HG03432 (cell line): ENCODE measurements at regions not wholly inside any gene's neighbourhood (a gene's known extent, or its start where the extent isn't known, plus 50 kb on each side); places are given as distances from the start of the nearest gene placed in this dataset.

ENCODE experiments used
- ATAC-seq: cut with Tn5 transposase; IDR thresholded peaks from one replicate; pipeline ENCODE4 v1.9.1; 2021; ENCODE audit warnings: mild to moderate bottlenecking, moderate library complexity; ENCODE audit not compliant: unreplicated experiment

DNA sequence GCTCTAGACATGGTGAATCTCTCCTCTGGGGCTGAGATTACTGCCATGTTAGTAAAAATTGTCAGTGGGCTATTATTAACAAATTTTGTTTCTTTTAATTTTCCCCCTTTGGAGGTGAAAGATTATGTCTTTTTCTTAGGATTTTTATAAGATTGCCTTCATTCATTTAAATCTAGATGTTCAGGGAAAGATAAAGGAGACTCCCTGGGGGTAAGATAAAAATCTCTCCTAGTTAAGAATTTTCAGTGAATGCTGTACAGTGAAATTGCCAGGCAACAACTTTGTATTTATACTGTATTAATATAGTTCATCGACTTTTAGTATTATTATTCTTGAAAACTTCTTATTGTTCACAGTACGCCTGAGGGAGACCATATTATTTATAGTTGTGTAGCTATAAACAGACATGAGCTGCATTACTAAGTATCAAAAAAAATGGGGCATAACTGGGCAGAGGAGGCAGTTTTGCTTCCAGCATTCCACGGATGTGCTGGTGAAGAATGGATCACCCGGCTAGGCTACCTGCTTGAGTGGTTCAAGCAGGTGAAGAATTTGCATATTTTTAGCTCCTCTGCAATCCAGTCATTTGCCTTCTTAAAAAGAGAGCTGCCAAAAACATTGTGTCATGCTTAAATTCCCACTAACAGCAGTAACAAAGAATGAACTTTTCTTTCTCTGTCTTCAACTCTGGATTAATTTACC is 552.1 kb downstream of the DNAJB9 start:
- no peak for ATAC-seq

DNA sequence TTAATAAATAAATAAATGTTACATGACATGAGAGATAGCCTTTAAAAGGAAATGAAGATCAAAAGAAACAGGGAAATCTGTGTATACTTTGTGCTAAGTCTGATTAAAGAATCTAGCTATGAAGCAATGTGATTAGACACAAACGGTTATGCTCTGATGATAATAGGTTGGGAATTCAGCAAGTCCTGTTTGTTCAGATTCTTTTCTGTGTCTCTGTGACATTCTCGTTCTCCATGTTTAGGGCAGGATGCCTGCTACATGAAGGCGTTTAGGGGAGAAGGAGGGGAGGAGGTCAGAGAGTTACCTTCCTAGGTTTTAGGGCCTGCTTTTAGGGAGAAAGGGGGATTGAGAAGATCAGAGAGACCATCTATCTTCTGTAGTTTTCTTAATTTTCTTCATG is 555.3 kb downstream of the DNAJB9 start:
- ATAC-seq, result no peak

- ATAC-seq, result no peak
These were observed 556.9 kb downstream of the DNAJB9 start for GRCh38 chr7:109126404-109127050.

GRCh38 chr7:109127145-109127544 is 557.5 kb downstream of the DNAJB9 start:
- no peak for ATAC-seq

DNA sequence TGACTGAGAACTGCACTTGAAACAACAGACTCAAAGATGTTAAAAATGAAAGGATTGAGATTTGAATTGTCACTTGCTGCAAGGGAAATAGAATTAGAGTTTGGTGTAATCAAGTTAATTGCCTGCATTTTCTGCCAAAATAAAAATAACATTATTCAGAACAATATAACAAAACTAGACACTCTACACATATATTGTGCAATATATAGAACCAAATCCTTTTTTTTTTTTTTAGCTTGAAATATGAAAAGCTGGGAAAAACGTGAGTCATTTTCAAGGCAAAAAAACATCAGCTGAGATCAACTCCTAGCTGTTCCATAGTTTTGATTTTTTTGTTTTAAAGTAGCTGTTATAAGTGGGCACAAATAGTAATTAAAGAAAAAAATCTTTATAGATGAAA is 561.5 kb downstream of the DNAJB9 start:
- ATAC-seq, result no peak

GRCh38 chr7:109136893-109137292 is 567.2 kb downstream of the DNAJB9 start:
- ATAC-seq, result no peak

DNA sequence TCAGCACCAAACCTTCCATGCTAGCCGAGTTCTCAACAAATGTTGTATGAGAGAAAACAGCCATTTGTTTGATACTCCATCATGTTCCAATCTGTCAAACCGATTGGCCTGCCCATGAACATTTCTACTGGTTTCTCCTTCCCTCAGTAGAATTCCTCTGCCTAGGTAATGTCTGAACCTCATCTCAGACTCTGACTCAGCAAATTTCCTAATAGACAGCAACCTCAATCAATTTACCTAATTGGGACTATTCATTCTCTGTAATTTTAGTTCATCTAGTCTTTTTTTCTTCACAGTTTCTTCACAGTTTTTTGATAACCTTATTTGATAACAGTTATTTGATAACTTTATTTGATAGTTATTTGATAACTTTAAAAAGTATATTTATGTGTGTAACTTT is 585.1 kb downstream of the DNAJB9 start:
- ATAC-seq, result no peak

- no peak for ATAC-seq
These were observed 588.6 kb downstream of the DNAJB9 start for GRCh38 chr7:109158246-109158645.

DNA sequence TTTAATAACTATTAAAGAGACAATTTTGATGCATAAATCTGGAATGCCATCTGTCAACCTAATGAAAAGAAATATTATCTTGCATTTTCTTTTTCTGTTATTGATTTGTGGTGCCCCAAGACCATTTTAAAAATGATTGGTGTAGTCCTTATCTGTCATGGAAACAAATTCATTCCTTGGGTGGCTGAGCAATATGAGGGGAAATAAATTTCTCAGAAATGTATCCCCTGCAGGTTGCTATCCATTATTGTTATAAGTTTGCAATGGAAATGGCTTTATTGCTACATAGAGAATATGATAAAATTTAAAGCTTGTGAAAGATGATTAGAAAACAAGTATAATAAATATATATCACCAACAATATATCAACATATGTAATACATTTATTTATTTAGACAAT is 607.0 kb downstream of the DNAJB9 start:
- ATAC-seq, result no peak

DNA sequence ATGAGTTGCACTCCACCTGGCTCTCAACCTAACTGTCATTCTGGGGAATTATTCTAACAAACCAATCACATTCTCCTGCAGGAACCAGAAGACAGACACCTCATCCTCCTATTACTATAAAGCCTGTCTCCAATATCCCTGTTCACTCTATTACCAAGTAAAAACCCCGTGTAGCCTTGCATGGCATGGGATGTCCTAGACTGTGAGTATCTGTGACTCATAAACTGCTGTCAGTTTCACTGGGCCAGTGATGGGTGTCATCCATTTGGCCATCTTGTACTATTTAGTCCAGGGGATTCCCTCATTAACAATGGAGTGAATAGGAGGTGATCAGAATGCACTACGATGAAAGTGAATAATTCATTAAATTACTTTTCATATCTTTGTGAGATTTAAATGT is 608.7 kb downstream of the DNAJB9 start:
- ATAC-seq, result no peak

DNA sequence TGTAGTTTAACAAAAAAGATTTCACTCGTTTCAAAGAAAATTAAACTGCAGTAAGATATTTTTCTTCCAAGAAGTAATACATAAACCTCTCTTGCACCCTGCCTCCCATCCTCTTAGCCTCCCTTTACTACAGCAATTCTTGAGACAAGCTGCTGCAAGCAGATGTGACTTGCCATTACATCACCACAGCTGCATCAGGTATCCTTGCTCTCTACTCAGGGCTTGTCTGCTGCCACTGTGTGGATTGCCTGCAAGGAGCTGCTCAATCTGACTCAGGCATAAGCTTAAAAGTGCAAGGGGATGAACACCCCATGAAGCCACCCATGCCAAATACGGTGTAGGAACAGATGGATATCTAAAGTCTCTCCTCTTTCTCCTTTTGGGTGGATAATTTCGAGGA is 609.9 kb downstream of the DNAJB9 start:
- ATAC-seq, result no peak

DNA sequence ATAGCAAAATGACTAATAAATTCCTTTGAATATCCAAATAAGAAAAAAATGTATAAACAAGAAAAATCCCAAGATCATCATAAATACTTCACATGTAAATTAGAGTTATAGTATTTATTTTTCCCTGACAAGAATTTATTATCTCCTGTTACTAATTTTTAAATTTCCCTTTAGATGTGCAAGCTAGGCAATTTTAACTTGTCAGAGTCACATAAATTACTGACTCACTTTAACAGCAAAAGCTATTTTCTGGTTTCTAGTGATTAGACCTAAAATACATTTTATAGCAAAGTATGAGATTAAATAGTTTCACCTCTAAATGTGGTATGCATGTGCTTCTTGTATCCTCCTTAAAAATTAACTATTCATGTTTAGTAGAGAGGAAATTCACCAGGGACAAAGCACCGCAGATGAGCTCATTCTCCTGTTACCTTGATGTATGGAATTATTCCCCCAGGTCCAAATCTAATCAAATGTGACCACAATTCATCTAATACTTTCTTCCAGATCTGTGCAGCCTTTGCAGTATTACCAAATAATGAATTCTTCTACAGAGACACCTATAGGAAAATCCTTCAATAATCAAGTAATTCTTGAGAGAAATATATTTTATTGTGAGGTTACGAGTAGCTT is 621.2 kb downstream of the DNAJB9 start:
- ATAC-seq, result no peak

GRCh38 chr7:109206196-109206595 is 636.5 kb downstream of the DNAJB9 start:
- ATAC-seq, result no peak

DNA sequence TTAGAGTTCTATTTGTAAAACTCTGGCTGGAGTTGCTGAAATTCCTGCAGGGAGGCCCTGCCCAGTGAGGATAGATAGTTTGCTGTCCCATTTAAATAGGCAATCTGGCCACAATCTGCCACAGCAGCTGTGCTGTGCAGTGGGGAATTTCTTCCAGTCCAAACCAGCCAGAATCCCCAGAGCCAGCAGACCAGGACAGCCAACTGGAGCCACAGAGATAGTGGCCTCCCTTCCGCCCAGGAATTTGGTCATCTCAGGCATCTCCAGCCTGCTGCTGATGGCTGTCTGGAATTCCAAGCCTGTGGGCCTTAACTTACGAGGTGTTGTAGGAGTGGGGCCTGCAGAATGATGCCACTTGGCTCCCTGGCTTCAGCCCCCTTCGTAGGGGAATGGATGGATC is 643.4 kb downstream of the DNAJB9 start:
- ATAC-seq, result no peak

GRCh38 chr7:109215341-109215740 is 645.7 kb downstream of the DNAJB9 start:
- ATAC-seq, result no peak

GRCh38 chr7:109224100-109224499 is 654.4 kb downstream of the DNAJB9 start:
- no peak for ATAC-seq

DNA sequence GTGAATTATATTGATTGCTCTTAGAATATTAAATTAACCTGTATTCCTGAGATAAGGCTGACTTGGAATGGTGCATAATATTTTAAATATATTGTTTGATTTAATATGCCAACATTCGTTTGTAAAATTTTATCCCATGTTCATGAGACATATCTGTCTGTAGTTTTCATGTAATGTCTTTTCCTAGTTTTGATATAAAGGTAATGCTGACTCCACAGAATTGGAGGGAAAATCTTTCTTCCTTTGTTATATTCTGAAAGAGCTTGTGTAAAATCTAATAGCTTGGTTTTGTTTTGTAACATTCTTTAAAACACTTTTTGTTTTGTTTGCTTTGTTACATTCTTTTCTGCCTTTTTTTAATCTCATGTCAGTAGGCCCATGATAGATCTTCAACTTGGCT is 657.0 kb downstream of the DNAJB9 start:
- ATAC-seq, result no peak

DNA sequence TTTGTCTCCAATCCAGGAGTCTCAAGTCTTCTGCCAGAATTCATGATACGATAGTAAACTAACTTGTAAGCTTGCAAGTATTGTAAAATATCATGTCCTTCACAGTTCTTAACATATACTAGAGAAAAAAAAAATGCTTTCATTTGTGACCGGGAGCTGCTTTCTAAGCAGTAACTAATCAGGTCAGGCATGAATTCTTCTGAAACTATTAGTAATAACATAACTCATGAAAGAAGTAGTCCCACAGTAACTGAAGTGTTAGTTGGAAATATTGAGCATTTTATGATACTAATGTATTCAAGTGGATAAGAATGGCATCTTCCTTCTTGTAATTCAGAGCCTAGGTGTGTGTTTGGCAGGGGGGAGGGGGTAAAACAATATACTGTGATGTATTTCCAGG is 665.6 kb downstream of the DNAJB9 start:
- peak; percentile 89 for ATAC-seq

DNA sequence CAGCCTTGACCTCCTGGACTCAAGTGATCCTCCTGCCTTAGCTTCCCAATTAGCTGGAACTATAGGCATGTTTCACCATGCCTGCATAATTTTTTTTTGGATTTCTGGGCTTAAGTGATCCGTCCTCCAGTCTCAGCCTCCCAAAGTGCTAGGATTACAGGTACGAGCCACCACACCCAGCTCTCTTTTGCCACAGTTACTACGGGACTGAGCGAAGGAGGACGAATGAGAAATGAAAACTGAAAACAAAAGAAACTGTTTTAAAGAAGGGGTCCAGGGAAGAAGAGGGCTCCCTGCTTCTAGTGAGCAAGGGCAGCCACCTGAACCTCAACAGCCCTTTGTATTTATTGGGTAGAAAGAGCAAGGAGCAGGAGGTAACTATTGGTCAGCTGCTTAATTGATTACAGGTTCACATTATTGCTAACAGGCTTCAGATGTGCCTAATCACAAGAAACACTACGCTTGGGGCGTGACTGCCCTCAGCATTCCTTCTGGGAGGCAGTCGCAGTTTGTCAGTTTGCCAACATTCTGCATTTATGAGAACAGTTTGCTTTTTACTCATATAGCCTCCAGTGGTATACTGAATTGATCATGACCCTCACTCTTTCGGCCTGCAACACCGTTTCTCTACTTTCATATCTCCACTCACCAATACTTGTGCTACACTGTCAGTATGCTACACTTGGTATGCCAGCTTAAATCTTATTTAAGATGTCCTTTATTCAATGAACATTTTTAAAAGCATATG is 676.8 kb downstream of the DNAJB9 start:
- ATAC-seq, result no peak

- no peak for ATAC-seq
These were observed 687.3 kb downstream of the DNAJB9 start for GRCh38 chr7:109256762-109257560.

GRCh38 chr7:109259151-109259550 is 689.5 kb downstream of the DNAJB9 start:
- peak; percentile 88 for ATAC-seq
